ENCODE measurements at regions not wholly inside any gene's neighbourhood (a gene's known extent, or its start where the extent isn't known, plus 50 kb on each side); places are given as distances from the start of the nearest gene placed in this dataset.

DNA sequence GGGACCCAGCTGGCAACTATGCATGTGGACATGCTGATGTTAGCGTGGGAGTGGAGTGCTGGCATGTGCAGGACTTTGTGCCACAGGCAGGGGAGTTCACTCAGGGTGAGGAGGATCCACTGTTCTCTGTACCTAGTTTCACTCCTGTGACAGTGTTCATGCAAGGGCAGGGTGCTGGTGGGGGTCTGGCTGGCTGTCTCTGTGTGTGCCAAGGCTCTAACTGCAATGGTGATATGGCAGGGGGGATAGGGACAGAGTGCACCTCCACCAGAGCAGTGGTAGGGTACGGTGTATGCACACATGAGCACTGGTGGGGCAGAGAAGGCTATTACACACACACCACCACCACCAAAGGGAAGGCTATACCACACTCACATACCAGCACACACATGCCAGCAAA lies 210.2 kb upstream of the DEFB112 start:
- H3K4me3 ChIP-seq (ENCODE audit: low read length): no peak overlapping the region
- H3K9ac ChIP-seq (ENCODE audit: low read length): no peak overlapping the region
- H3K27ac ChIP-seq (ENCODE audit: low read length): no peak overlapping the region
- no peak for TF ChIP-seq EZH2phosphoT487 (IDR thresholded peaks at IDR 0.05; ENCODE audit: low read depth)
- TF ChIP-seq, protein P1, sequence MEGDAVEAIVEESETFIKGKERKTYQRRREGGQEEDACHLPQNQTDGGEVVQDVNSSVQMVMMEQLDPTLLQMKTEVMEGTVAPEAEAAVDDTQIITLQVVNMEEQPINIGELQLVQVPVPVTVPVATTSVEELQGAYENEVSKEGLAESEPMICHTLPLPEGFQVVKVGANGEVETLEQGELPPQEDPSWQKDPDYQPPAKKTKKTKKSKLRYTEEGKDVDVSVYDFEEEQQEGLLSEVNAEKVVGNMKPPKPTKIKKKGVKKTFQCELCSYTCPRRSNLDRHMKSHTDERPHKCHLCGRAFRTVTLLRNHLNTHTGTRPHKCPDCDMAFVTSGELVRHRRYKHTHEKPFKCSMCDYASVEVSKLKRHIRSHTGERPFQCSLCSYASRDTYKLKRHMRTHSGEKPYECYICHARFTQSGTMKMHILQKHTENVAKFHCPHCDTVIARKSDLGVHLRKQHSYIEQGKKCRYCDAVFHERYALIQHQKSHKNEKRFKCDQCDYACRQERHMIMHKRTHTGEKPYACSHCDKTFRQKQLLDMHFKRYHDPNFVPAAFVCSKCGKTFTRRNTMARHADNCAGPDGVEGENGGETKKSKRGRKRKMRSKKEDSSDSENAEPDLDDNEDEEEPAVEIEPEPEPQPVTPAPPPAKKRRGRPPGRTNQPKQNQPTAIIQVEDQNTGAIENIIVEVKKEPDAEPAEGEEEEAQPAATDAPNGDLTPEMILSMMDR (IDR thresholded peaks at IDR 0.05; ENCODE audit: low read depth, low read length): no peak
- H3K4me1 ChIP-seq (ENCODE audit: low read length): no peaks in the 10 kb centered on the region
- H4K20me1 ChIP-seq (ENCODE audit: insufficient read depth, low read length): no peaks in the 10 kb centered on the region
- H3K27me3 ChIP-seq (ENCODE audit: low read depth, low read length): no peaks in the 10 kb centered on the region
- no peaks in the 10 kb centered on the region for H3K79me2 ChIP-seq (ENCODE audit: low read length)
- no peaks in the 10 kb centered on the region for H3K9me3 ChIP-seq (ENCODE audit: insufficient read depth, low read length)
- no peak overlapping the region for H2AFZ ChIP-seq (ENCODE audit: low read depth, low read length)
- H3K4me2 ChIP-seq (ENCODE audit: low read length): no peak overlapping the region
- H3K36me3 ChIP-seq (replicated peaks; ENCODE audit: low read depth, low read length): no peaks in the 10 kb centered on the region

DNA sequence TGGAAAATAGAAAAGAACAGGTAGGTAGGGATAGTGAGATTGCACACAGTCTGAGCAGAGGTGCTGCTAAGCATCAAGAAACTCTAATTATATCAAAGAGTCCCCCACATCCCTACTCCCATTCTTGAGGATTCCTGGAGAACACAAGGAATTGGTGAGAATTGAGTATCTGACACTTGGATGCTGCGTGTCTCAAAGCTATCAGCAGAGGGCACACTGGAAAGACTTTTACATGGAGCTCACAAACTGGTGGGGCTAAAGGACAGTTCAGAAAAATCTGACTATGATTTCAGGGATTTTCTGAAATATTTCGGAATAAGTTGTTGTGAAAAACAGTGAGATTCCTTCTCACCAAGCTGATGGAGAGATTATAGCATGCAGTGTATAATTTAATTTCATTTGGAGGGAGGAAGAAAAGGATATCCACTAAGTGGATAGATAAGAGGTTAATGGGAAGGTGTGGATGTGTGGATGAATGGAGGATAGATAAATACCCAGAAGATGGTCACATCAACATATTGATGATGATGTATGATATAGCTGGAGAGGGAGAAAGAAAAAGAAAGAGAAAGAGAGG lies 215.4 kb upstream of the DEFB112 start:
- no peak overlapping the region for H3K4me3 ChIP-seq (ENCODE audit: low read length)
- no peaks in the 10 kb centered on the region for H3K79me2 ChIP-seq (ENCODE audit: low read length)
- H3K4me1 ChIP-seq (ENCODE audit: low read length): no peaks in the 10 kb centered on the region
- TF ChIP-seq, protein P1 (IDR thresholded peaks at IDR 0.05; ENCODE audit: low read depth, low read length): peak; percentile 75
- no peak for TF ChIP-seq EZH2phosphoT487 (IDR thresholded peaks at IDR 0.05; ENCODE audit: low read depth)
- H3K36me3 ChIP-seq (replicated peaks; ENCODE audit: low read depth, low read length): no peaks in the 10 kb centered on the region
- H3K27ac ChIP-seq (ENCODE audit: low read length): no peak overlapping the region
- no peaks in the 10 kb centered on the region for H3K27me3 ChIP-seq (ENCODE audit: low read depth, low read length)
- H3K4me2 ChIP-seq (ENCODE audit: low read length): no peak overlapping the region
- H3K9ac ChIP-seq (ENCODE audit: low read length): no peak overlapping the region
- no peaks in the 10 kb centered on the region for H4K20me1 ChIP-seq (ENCODE audit: insufficient read depth, low read length)
- H2AFZ ChIP-seq (ENCODE audit: low read depth, low read length): no peak overlapping the region
- H3K9me3 ChIP-seq (ENCODE audit: insufficient read depth, low read length): no peaks in the 10 kb centered on the region

DNA sequence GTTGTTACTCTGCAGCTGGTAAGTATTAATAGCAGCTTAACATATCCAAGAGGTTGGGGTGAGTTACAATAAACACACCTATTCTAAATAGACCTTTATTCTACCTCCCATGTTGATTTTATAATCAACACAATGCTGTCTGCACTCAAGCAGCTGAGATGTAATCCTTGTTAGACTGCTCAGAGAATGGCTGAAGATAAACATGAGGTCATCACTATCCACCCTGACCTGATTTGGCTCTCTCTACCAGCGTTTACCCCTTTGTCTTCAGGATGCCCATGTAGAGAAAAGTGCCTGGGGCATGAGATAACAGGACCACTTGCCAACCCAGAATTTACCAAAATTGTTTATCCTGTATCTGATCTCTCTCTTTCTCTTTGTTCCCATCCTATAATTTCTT lies 220.7 kb upstream of the DEFB112 start:
- H3K9ac ChIP-seq (ENCODE audit: low read length): no peak overlapping the region
- H3K4me3 ChIP-seq (ENCODE audit: low read length): no peak overlapping the region
- H3K79me2 ChIP-seq (ENCODE audit: low read length): no peaks in the 10 kb centered on the region
- H3K36me3 ChIP-seq (replicated peaks; ENCODE audit: low read depth, low read length): no peaks in the 10 kb centered on the region
- no peaks in the 10 kb centered on the region for H3K4me1 ChIP-seq (ENCODE audit: low read length)
- no peak overlapping the region for H3K4me2 ChIP-seq (ENCODE audit: low read length)
- no peak overlapping the region for H2AFZ ChIP-seq (ENCODE audit: low read depth, low read length)
- no peak overlapping the region for H3K27ac ChIP-seq (ENCODE audit: low read length)
- H3K9me3 ChIP-seq (ENCODE audit: insufficient read depth, low read length): no peaks in the 10 kb centered on the region
- no peaks in the 10 kb centered on the region for H4K20me1 ChIP-seq (ENCODE audit: insufficient read depth, low read length)
- TF ChIP-seq, protein P1 (IDR thresholded peaks at IDR 0.05; ENCODE audit: low read depth, low read length): no peak
- TF ChIP-seq EZH2phosphoT487 (IDR thresholded peaks at IDR 0.05; ENCODE audit: low read depth): no peak
- H3K27me3 ChIP-seq (ENCODE audit: low read depth, low read length): no peaks in the 10 kb centered on the region

GRCh38 chr6:50271266-50271665 lies 221.5 kb upstream of the DEFB112 start:
- no peak overlapping the region for H3K4me2 ChIP-seq (ENCODE audit: low read length)
- no peaks in the 10 kb centered on the region for H3K27me3 ChIP-seq (ENCODE audit: low read depth, low read length)
- no peaks in the 10 kb centered on the region for H4K20me1 ChIP-seq (ENCODE audit: insufficient read depth, low read length)
- no peaks in the 10 kb centered on the region for H3K36me3 ChIP-seq (replicated peaks; ENCODE audit: low read depth, low read length)
- no peaks in the 10 kb centered on the region for H3K9me3 ChIP-seq (ENCODE audit: insufficient read depth, low read length)
- H3K9ac ChIP-seq (ENCODE audit: low read length): no peak overlapping the region
- no peaks in the 10 kb centered on the region for H3K4me1 ChIP-seq (ENCODE audit: low read length)
- no peak overlapping the region for H3K27ac ChIP-seq (ENCODE audit: low read length)
- H3K4me3 ChIP-seq (ENCODE audit: low read length): no peak overlapping the region
- H2AFZ ChIP-seq (ENCODE audit: low read depth, low read length): no peak overlapping the region
- H3K79me2 ChIP-seq (ENCODE audit: low read length): no peaks in the 10 kb centered on the region
- TF ChIP-seq, protein P1 (IDR thresholded peaks at IDR 0.05; ENCODE audit: low read depth, low read length): no peak
- no peak for TF ChIP-seq EZH2phosphoT487 (IDR thresholded peaks at IDR 0.05; ENCODE audit: low read depth)
